ENCODE measurements at regions not wholly inside any gene's neighbourhood (a gene's known extent, or its start where the extent isn't known, plus 50 kb on each side); places are given as distances from the start of the nearest gene placed in this dataset.

DNA sequence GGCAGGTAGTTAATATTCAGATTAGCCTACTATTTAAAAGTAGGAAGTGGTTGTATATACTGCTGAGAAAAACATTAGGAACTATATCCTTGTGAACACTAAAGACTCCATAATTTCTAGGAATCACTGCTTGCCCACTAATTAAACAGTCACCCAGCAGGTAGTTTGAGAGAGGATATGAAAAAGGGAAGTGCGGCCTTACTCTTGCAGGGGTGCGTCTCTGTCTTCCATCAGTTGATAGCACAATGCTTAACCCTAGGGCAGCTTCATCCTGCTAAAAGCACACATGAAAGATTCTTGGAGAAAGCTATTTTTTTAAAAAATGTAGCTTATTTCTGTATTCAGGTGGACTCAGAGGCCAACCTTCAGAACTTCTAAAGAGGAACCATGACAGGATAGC is 53.1 kb upstream of the ATP5MC3 start:
- TF ChIP-seq, protein P1, sequence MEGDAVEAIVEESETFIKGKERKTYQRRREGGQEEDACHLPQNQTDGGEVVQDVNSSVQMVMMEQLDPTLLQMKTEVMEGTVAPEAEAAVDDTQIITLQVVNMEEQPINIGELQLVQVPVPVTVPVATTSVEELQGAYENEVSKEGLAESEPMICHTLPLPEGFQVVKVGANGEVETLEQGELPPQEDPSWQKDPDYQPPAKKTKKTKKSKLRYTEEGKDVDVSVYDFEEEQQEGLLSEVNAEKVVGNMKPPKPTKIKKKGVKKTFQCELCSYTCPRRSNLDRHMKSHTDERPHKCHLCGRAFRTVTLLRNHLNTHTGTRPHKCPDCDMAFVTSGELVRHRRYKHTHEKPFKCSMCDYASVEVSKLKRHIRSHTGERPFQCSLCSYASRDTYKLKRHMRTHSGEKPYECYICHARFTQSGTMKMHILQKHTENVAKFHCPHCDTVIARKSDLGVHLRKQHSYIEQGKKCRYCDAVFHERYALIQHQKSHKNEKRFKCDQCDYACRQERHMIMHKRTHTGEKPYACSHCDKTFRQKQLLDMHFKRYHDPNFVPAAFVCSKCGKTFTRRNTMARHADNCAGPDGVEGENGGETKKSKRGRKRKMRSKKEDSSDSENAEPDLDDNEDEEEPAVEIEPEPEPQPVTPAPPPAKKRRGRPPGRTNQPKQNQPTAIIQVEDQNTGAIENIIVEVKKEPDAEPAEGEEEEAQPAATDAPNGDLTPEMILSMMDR (IDR thresholded peaks at IDR 0.05 in 2 of 3, conservative IDR thresholded peaks at IDR 0.05 in 1 of 3; ENCODE audit: borderline replicate concordance in 1 of 3, insufficient read depth in 1 of 3, low read depth in 2 of 3, low read length in 2 of 3), result no peak
- TF ChIP-seq EZH2 (IDR thresholded peaks at IDR 0.05) (no peak), SP1 (IDR thresholded peaks at IDR 0.05; ENCODE audit: low read depth) (no peak), POLR2AphosphoS5 (IDR thresholded peaks at IDR 0.05; ENCODE audit: low read depth, low read length) (no peak), ZFX (IDR thresholded peaks at IDR 0.05) (no peak), EZH2phosphoT487 (IDR thresholded peaks at IDR 0.05; ENCODE audit: borderline replicate concordance) (no peak), POLR2A (IDR thresholded peaks at IDR 0.05; ENCODE audit: borderline replicate concordance, extremely low read depth, insufficient read depth, insufficient read length) (no peak), REST (IDR thresholded peaks at IDR 0.05; ENCODE audit: low read depth) (no peak), SRF (IDR thresholded peaks at IDR 0.05; ENCODE audit: low read depth) (no peak), ELF1 (IDR thresholded peaks at IDR 0.05; ENCODE audit: borderline replicate concordance, low read depth) (no peak), RAD21 (IDR thresholded peaks at IDR 0.05; ENCODE audit: low read depth) (no peak), YY1 (IDR thresholded peaks at IDR 0.05; ENCODE audit: extremely low read depth, insufficient replicate concordance, low read depth, low read length) (no peak)
- TF ChIP-seq, protein P2, sequence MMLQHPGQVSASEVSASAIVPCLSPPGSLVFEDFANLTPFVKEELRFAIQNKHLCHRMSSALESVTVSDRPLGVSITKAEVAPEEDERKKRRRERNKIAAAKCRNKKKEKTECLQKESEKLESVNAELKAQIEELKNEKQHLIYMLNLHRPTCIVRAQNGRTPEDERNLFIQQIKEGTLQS (IDR thresholded peaks at IDR 0.05), result no peak
- TF ChIP-seq, protein P3, sequence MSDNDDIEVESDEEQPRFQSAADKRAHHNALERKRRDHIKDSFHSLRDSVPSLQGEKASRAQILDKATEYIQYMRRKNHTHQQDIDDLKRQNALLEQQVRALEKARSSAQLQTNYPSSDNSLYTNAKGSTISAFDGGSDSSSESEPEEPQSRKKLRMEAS (IDR thresholded peaks at IDR 0.05), result no peak
